ENCODE measurements at regions not wholly inside any gene's neighbourhood (a gene's known extent, or its start where the extent isn't known, plus 50 kb on each side); places are given as distances from the start of the nearest gene placed in this dataset.

- TF ChIP-seq CTCF (conservative IDR thresholded peaks at IDR 0.05; ENCODE audit: low read length) = no peak
- no peak for TF ChIP-seq EZH2phosphoT487 (IDR thresholded peaks at IDR 0.05; ENCODE audit: borderline replicate concordance)
These were observed 189.3 kb upstream of the NECTIN1 start for GRCh38 chr11:119918347-119918746.

All from Loucy (cell line).